ENCODE measurements at regions not wholly inside any gene's neighbourhood (a gene's known extent, or its start where the extent isn't known, plus 50 kb on each side); places are given as distances from the start of the nearest gene placed in this dataset.

DNA sequence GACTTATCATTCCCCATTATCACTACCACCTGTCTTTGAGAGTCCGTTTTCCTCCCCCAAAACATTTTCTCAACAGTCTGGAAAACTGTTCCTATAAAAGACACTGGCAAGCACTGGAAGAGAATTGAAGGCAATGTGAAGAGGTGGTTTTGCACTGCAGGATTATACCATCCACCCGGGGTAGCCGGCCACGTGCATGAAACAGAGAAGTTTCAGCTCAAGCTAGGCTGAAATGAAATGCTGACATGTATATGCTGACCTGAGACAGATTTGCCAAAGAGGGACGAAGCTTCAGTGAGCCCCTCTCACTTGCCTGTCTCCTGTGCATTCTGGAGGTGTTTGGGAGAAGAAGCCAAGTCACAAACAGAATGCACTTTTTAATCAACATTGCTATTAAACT is 567.0 kb downstream of the EBF1 start:
- ChIA-PET POLR2A (no interaction called here), CTCF (no interaction called here)
- no peak for TF ChIP-seq CTCF (IDR thresholded peaks at IDR 0.05; ENCODE audit: insufficient read depth, low read depth, low read length)
- DNase-seq (ENCODE audit: low read depth): no peak
- Histone ChIP-seq H3K36me3 (ENCODE audit: control insufficient read depth, insufficient read depth, low read length) (no peaks in the 10 kb centered on the region), H3K4me3 (ENCODE audit: low read depth, low read length) (no peak overlapping the region), H3K27me3 (ENCODE audit: control insufficient read depth, insufficient read depth, low read length) (peaks cover 7% of the 10 kb centered on the region)

- Histone ChIP-seq H3K36me3 (ENCODE audit: control insufficient read depth, insufficient read depth, low read length) (no peaks in the 10 kb centered on the region), H3K4me3 (ENCODE audit: low read depth, low read length) (no peak overlapping the region), H3K27me3 (ENCODE audit: control insufficient read depth, insufficient read depth, low read length) (peaks cover 7% of the 10 kb centered on the region)
- POLR2A ChIA-PET: no interaction called here
- CTCF ChIA-PET: interaction anchor here (0.6 kb wide), 1 partner anchor 14 kb away, joined by 3 read pairs; no protein-coding TSS in a partner anchor
- DNase-seq (ENCODE audit: low read depth): no peak
- TF ChIP-seq CTCF (IDR thresholded peaks at IDR 0.05; ENCODE audit: insufficient read depth, low read depth, low read length): no peak
Measured at GRCh38 chr5:158531860-158532259, 567.9 kb downstream of the EBF1 start.

GRCh38 chr5:158530115-158530514 is 569.6 kb downstream of the EBF1 start:
- POLR2A ChIA-PET: no interaction called here
- Histone ChIP-seq H3K27me3 (ENCODE audit: control insufficient read depth, insufficient read depth, low read length) (peaks cover 3% of the 10 kb centered on the region; the same call in 1 of the 2 replicates), H3K36me3 (ENCODE audit: control insufficient read depth, insufficient read depth, low read length) (no peaks in the 10 kb centered on the region), H3K4me3 (ENCODE audit: low read depth, low read length) (no peak overlapping the region)
- TF ChIP-seq CTCF (IDR thresholded peaks at IDR 0.05; ENCODE audit: insufficient read depth, low read depth, low read length): no peak
- CTCF ChIA-PET: no interaction called here
- no peak for DNase-seq (ENCODE audit: low read depth)

GRCh38 chr5:158529454-158529853 is 570.3 kb downstream of the EBF1 start:
- H3K36me3 ChIP-seq (ENCODE audit: control insufficient read depth, insufficient read depth, low read length): no peaks in the 10 kb centered on the region
- H3K27me3 ChIP-seq (ENCODE audit: control insufficient read depth, insufficient read depth, low read length): peaks cover 3% of the 10 kb centered on the region; the same call in 1 of the 2 replicates
- no peak for TF ChIP-seq CTCF (IDR thresholded peaks at IDR 0.05; ENCODE audit: insufficient read depth, low read depth, low read length)
- ChIA-PET CTCF (no interaction called here), POLR2A (no interaction called here)
- no peak overlapping the region for H3K4me3 ChIP-seq (ENCODE audit: low read depth, low read length)
- no peak for DNase-seq (ENCODE audit: low read depth)

DNA sequence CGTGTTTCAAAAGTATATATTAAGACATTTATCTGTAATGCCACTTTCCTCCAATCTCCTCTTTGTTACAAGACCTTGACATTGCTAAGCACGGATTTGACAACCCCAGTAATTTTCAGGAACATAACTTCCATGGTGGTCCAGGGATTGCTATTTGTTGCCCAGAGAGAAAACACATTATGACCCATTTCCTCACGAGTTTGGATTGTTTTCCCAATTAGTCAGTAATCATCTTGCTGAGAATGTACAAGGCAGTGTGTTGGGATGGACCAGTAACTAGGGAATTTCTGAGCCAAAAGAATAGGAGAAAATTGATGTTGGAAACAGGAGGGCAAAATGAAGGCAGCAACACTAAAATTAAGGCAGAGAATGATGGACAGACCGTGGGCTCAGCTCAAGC is 574.1 kb downstream of the EBF1 start:
- Histone ChIP-seq H3K4me3 (ENCODE audit: low read depth, low read length) (no peak overlapping the region), H3K27me3 (ENCODE audit: control insufficient read depth, insufficient read depth, low read length) (no peaks in the 10 kb centered on the region), H3K36me3 (ENCODE audit: control insufficient read depth, insufficient read depth, low read length) (no peaks in the 10 kb centered on the region)
- CTCF ChIA-PET: no interaction called here
- DNase-seq (ENCODE audit: low read depth): no peak
- POLR2A ChIA-PET: no interaction called here
- TF ChIP-seq CTCF (IDR thresholded peaks at IDR 0.05; ENCODE audit: insufficient read depth, low read depth, low read length): no peak
